ENCODE measurements at regions not wholly inside any gene's neighbourhood (a gene's known extent, or its start where the extent isn't known, plus 50 kb on each side); places are given as distances from the start of the nearest gene placed in this dataset.

DNA sequence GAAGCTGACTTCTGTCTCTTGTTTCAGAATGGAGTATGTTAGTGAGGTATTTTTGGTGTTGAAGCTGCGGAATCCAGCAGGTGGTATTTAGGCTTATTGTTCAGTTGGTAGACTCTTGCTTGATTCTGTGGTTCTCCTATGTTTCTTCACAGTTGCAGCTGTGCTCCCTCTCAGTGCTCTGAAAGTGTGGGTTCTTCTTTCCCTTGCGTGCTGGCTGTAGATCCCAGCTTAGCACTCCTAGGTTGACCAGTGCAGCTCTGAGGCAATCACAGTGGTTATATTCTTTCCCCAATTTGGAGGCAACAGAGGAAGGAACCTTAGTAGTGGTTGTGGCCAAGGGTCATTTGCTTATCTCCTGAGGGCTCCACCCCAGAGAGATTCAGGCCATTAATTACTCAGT lies 269.2 kb upstream of the NRIP1 start:
- in situ Hi-C loops (cut with MboI; ENCODE audit: low pct_unique_long_range_greater_than_20kb, low sequenced_read_pairs, unreplicated experiment): no loop called here
- TF ChIP-seq, protein P1, sequence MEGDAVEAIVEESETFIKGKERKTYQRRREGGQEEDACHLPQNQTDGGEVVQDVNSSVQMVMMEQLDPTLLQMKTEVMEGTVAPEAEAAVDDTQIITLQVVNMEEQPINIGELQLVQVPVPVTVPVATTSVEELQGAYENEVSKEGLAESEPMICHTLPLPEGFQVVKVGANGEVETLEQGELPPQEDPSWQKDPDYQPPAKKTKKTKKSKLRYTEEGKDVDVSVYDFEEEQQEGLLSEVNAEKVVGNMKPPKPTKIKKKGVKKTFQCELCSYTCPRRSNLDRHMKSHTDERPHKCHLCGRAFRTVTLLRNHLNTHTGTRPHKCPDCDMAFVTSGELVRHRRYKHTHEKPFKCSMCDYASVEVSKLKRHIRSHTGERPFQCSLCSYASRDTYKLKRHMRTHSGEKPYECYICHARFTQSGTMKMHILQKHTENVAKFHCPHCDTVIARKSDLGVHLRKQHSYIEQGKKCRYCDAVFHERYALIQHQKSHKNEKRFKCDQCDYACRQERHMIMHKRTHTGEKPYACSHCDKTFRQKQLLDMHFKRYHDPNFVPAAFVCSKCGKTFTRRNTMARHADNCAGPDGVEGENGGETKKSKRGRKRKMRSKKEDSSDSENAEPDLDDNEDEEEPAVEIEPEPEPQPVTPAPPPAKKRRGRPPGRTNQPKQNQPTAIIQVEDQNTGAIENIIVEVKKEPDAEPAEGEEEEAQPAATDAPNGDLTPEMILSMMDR (IDR thresholded peaks at IDR 0.05; ENCODE audit: extremely low read depth, insufficient read depth, missing control alignments): no peak
- no peak for DNase-seq (ENCODE audit: low spot score)

GRCh38 chr21:15343066-15343465 lies 278.3 kb upstream of the NRIP1 start:
- TF ChIP-seq, protein P1 (IDR thresholded peaks at IDR 0.05; ENCODE audit: extremely low read depth, insufficient read depth, missing control alignments): no peak
- in situ Hi-C loops (cut with MboI; ENCODE audit: low pct_unique_long_range_greater_than_20kb, low sequenced_read_pairs, unreplicated experiment): no loop called here
- no peak for DNase-seq (ENCODE audit: low spot score)

DNA sequence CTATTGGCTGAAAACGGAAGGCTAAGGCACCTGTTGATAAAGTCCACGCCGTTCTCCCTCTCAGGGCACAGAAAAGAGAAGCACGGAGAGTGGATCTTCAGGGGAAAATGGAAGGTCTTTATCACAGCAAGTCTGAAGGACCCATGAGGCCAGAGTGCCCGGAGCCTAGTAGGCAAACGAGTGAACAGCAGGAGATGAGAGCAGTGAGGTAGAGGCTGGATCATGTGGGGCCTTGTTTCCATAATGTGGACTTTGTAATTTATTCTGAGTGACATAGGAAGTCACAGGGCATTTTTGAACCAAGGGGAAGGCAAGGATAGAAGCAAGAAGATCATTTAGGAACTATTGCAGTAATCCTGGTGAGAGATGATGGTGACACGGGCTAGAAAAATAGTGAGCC lies 287.2 kb upstream of the NRIP1 start:
- no peak for DNase-seq (ENCODE audit: low spot score)
- TF ChIP-seq, protein P1 (IDR thresholded peaks at IDR 0.05; ENCODE audit: extremely low read depth, insufficient read depth, missing control alignments): no peak
- in situ Hi-C loops (cut with MboI; ENCODE audit: low pct_unique_long_range_greater_than_20kb, low sequenced_read_pairs, unreplicated experiment): no loop called here

- TF ChIP-seq, protein P1 (IDR thresholded peaks at IDR 0.05; ENCODE audit: extremely low read depth, insufficient read depth, missing control alignments): no peak
- in situ Hi-C loops (cut with MboI; ENCODE audit: low pct_unique_long_range_greater_than_20kb, low sequenced_read_pairs, unreplicated experiment): no loop called here
- no peak for DNase-seq (ENCODE audit: low spot score)
Observed at GRCh38 chr21:15353546-15353945, 288.7 kb upstream of the NRIP1 start.

DNA sequence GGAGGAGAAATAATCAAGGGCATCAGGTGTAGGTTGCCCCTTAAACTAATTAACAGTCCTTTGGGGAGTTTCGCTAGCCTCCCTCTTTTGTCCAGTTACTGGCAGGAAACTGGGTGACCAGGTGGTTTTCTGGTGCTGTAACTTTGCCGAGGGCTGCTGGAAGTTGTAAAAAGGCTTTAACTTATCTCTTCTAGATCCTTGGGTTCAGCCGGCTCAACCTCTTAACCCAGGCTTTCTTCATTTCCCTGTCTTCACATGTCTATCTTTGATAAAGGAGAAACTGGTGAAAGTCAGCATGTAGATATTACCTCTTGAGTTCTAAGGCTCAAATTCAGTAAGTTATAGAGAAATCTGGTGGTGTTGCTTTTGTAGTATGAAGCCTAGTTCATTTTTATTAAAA lies 289.7 kb upstream of the NRIP1 start:
- in situ Hi-C loops (cut with MboI; ENCODE audit: low pct_unique_long_range_greater_than_20kb, low sequenced_read_pairs, unreplicated experiment): no loop called here
- no peak for DNase-seq (ENCODE audit: low spot score)
- TF ChIP-seq, protein P1 (IDR thresholded peaks at IDR 0.05; ENCODE audit: extremely low read depth, insufficient read depth, missing control alignments): no peak

DNA sequence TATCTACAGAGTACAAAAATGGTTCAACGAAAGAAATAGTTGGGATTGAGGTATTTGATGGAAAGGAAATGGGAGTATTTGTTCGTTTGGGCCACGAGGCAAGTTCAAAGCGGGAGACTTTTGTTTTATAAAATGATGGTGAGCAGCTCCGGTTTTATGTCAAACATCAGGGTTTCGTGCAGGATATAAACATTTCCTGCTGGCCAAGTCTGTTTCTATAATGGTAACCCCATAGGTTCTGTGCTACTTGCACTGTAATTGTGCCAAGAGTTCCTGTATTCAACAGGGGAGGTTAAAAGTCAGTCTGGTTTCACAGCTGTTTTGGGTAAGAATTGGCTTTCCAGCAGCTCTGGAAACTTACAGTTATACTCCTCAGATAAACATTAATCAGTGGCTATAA lies 290.3 kb upstream of the NRIP1 start:
- no peak for DNase-seq (ENCODE audit: low spot score)

More for the DNA sequence above, 290.3 kb upstream of the NRIP1 start:
- in situ Hi-C loops (cut with MboI; ENCODE audit: low pct_unique_long_range_greater_than_20kb, low sequenced_read_pairs, unreplicated experiment): no loop called here
- TF ChIP-seq, protein P1 (IDR thresholded peaks at IDR 0.05; ENCODE audit: extremely low read depth, insufficient read depth, missing control alignments): no peak
